KG1 (cell line): ENCODE measurements at regions not wholly inside any gene's neighbourhood (a gene's known extent, or its start where the extent isn't known, plus 50 kb on each side); places are given as distances from the start of the nearest gene placed in this dataset.

Experiments
- DNase-seq: peaks from one replicate; lab custom pipeline; 2025; lab: John Stamatoyannopoulos, UW

DNA sequence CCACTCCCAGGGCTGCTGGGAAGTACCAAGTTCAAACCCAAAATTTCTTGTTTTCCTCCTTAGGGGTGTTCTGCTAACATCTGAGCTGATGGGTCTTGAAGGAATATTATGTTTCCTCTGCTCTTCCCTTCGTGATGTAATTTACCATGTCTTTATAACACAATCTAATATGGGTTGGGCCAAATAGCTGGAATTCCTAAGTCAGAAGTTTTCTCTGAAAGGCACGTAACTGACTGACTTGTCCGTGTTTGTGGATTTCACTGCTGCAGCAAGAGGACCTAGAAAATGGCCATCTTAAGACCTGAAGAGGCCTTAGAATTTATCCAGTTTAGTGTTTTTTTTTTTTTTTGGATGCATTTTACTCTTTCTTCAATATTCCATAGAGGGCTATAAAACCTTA, 256.7 kb downstream of the DCDC2C start:
- no peak for DNase-seq

DNA sequence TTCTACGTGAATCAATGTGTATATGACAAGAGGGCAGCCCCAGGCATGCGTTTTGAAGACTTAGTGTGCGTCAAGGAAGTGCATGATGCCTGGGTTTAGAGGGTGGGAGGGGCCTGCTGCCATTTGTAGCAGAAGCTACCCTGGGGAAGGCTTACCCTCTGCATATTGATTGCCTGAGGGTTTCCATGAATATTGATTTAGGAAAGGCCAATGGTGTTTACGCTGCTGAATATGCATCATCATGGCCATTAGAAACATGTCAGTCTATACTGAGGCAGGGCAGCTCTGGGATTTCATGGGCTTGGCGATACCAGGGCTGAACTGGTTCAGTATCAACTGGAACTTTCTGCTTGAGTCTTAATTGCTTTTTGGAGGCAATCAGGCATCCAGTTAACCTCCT, 259.3 kb downstream of the DCDC2C start:
- DNase-seq: no peak

DNA sequence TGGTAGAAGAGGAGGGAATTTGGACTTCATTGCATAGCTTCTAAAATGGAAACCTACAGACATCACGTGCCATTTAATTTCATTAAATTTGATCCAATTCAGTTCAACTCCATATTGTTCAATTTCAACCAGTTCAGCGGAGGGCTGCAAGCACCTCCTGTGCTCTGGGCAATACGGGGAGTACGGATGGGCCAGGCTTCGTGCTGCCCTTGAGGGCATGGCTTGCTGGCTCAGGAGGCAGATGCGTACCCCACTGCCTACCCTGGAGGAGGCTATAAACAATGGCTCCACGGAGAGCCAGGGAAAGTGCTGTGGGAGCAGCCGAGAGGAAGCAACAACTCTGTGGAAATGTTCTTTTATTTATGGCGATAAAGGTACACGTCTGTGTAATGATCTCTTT, 261.8 kb downstream of the DCDC2C start:
- no peak for DNase-seq

DNA sequence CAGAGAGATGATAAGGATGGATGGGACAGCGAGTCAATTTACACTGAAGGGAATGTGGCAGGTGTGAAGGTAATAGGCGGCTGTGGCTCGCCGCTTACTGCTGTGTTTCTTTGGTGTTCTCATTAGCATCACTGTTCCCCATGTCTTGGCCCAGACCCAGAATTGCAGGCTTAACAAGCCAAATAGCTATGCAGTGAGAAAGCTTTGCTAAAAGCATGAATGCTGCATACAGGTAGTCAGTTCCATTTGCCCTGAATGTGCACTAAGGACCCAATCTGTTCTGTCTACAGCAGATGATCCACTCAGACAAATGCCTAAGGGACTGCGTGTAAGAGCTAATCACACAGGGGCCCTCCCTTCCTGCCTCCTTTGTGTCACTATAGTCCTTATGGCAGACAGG, 262.6 kb downstream of the DCDC2C start:
- no peak for DNase-seq

DNA sequence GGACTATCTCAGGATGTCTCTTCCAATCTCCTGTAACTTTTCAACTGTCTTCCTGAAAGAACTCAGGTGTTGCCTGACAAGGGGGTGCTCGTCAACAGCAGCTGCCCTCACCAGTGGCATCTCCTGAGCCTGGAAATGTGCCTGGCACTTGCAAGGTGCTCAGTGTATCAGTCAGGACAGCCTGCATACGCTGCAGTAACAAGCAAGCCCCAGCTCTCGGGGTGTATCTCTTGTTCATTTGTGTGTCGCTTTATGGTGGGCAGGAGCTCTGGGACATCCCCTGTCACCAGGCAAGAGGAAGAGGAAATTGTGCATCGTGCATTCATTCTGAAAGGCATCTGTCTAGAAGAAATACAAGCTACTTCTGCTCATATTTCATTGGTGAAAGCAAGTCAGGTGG, 263.1 kb downstream of the DCDC2C start:
- DNase-seq: no peak

DNA sequence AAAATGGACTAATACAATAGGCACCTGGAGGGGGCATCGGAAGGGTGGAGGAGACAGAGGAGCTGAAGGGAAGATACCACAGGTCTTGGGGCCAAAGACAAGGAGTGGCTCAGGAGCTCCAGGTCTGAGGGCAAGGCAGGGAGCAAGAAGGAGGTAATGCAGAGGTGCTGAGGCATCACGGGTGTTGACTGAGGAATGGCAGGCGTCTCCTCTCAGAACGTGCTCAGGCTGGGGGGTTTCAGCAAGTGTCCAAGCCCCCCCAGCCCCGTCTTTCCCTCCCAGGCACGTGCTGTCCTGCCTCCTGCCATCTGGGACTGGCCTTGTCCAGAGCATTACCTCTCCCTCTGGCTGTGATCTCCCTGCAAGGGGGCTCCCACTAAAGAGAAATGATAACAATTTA, 265.4 kb downstream of the DCDC2C start:
- no peak for DNase-seq

DNA sequence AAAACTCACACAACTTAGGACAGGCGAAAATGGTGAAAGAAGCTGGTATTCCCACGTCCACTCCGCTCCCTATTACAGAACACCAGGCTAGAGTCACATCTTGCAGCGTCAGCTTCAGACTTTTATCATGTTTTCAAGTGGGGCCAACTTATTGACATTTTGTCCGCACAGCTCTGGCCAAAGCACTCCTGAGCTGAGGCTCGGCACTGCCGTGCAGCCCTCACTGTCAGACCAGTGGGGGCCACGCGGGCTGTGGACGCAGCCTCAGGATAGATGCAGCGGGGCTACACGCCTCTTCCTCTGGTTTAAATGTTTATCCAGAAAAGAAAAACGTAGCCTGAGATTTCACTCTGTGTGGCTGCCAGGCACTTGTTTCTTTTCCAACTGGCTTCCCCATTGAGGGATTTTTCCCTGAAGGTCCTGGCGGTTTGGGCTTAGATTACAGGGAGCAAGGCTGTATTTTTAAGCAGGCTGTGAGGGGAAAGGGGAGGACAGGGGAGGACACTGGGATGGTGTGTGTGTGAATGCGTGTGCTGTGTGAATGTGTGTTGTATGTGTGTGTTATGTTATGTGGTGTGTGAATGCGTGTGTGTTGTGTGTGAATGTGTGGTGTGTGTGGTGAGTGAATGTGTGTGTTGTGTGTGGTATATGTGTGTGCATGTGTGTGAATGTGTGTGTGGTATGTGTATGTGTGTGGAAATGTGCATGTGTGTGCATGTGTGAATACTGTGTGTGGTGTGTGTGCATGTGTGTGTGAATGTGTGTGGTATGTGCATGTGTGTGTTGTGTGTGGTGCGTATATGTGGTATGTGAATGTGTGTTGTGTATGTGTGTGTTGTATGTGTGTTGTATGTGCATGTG, 267.6 kb downstream of the DCDC2C start:
- no peak for DNase-seq

DNA sequence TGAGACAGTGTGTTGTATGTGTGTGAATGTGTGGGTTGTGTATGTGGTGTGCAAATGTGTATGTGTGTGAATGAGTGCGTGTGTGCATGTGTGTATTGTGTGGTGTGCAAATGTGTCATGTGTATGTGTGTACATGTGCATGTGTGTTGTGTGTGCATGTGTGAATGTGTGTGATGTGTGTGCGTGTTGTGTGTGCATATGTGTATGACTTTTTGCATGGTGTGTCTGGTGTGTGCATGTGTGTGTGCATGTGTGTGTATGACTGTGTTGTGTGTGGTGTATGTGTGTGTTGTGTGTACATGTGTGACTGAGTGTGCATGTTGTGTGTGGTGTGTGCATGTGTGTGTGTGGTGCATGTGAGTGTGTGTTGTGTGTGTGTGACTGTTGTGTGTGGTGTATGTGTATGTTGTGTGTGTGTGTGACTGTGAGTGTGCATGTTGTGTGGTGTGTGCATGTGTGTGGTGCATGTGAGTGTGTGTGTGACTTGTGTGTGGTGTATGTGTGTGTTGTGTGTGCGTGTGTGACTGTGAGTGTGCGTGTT, 268.3 kb downstream of the DCDC2C start:
- DNase-seq: no peak

DNA sequence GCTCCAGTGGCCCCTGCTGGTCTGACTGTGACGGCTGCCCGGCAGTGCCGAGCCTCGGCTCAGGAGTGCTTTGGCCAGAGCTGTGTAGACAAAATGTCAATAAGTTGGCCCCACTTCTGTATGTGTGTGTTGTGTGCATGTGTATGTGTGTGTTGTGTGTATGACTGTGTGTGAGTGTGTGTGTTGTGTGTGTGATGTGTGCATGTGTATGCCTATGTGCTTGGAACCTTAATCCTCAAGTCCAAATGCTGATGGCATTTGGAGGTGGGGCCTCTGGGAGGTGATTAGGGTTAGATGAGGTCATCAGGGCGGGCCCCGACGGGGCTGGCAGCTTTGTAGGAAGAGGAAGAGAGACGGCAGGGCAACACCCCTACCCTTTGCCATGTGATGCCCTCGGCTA, 269.0 kb downstream of the DCDC2C start:
- DNase-seq: no peak

DNA sequence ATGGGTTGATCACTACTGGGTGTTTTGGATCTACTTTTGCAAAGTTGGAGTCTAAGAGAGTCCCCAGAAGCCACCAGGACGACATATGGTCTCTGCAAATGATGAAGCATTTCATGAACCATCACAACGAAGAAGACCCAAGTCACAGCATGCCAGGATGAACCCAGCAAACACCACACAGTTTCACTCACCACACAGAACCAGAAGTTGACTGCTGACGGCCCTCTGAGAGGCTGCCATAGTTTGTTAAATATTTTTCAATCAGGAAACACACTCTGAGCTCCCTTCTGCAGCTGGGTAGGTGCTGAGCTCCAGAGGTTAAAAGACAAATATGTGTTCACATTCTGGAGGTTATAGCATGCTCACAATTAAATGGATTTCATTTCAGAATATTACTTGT, 271.4 kb downstream of the DCDC2C start:
- DNase-seq: no peak

DNA sequence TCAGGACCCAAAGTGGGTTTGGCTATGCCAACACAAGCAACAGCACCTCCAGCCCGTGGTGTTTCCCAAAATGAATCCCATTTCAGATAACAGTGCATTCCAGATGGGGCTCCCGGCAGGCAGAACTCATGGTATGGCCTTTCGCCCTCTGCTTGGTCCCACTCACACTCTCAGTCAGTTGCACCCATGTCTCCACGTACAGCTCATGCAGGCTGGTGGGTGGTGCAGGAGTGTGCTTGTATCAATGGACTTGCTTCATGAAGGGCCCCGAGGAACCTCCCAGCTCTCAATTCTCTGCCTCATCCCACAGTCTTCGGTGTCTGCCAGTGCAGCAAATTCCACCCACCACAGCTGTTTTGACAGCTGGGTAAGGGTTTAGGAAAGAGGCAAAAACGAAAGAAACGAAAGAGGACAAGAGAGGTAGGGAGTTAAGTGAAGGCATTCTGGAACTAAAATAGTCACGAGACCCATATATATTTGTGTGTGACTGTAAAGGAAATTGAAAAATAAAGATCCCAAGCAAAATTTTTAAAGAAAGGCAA, 278.1 kb downstream of the DCDC2C start:
- DNase-seq: no peak

DNA sequence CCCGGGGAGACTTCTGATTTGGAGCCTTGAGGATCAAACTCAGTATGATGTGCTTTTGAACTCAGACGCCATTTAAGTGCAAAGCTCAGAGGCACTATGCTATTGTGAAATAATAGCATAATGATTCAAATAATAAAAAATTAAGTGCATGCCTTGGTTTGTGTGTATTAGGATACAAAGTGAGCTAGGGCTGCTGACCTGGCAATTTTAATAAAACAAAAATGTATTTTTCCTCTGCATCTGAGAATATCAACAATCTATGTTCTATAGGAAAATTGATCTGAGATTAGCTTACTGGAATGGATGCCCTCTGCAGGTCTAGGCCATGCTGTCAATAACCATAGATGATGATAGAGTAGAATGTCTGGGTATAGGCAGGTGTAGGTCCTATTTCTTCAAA, 278.8 kb downstream of the DCDC2C start:
- DNase-seq: no peak

DNA sequence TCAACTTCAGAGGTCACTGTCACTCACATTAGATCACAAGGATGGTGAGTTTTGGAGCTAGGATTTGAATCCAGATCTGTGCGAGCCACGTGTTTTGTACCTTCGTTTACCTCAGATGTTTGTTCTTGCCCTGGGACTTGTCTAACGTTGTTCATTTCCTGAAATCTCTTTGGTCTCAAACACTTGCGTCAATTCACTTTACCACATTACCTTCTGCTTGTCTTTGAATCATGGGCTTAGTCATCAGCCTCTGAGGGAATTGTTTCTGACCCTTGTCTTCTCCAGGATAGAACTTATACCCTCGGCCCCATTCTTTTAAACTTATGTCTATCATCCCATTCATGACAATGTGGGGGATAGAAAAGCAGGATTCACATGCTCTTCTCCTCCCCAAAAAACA, 282.7 kb downstream of the DCDC2C start:
- DNase-seq: no peak

DNA sequence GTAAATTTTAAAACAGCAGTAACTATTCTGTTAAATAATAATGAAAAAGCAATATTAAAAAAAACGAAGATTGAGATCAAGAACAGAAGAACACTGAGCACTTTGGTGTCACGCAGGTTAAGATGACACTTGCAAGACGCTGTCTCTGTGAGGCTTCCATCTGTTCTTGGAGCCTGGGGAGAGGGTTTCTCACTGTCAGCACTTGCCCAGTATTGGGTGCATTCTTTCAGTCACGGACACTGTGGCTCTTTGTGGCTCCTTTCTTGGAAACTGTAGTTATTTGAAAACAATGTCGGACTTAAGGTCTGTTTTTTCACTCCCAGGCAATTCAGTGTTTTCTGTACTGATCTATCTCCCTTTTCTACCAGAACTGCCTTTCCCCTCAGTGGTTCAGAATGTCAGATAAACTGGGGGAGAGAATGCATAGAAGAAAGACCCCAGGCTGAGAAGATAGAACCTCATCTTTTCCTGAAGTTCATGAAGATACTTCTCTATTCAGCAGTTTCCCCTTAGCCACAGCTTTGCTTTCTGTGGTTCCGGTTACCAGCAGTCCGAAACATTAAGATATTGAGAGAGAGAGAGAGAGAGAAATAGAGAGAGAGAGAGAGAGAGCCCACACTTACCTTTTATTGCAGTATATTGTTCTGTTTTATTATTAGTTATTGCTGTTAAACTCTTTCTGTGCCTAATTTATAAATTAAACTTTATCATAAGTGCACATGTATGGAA, 283.3 kb downstream of the DCDC2C start:
- no peak for DNase-seq

DNA sequence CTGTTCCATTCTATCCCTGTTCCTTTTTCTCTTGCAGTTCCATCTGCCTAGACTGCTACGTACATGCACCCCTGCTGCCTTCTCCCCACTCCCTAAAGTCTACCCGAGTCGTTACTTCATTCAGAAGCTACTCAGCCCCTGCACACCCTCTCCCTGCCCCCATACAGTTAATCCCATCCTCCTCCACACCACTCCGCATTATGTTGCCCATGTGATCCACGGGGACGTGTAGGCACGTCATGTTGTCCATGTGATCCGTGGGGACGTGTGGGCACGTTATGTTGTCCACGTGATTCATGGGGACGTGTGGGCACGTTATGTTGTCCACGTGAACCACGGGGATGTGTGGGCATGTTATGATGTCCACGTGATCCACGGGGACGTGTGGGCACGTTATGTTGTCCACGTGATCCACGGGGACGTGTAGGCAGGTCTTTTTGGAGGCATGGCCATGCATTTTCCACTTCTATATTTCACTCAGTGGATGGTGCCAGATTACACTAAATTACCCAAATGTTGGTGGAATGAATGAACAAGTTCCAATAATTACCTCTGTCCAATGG, 299.5 kb downstream of the DCDC2C start:
- DNase-seq: no peak

DNA sequence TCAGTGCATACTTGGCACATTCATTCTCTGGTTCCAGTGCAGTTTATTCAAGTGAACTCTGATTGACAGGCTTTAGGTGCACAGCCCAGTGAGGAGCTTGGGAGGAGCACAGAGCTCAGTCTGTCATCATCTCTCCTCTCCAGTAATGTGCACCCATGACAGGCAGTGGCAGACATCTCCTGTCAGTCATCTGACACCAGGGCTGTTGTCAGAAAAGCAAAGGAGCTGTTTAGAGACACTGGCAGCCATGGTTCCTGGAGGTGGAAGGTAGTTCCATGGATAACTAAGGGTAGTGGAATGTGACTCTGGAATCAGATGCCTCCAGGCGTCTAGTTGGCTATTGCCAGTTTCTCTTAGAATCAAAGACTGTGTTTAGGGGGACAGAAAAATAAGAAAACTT, 308.8 kb downstream of the DCDC2C start:
- no peak for DNase-seq

DNA sequence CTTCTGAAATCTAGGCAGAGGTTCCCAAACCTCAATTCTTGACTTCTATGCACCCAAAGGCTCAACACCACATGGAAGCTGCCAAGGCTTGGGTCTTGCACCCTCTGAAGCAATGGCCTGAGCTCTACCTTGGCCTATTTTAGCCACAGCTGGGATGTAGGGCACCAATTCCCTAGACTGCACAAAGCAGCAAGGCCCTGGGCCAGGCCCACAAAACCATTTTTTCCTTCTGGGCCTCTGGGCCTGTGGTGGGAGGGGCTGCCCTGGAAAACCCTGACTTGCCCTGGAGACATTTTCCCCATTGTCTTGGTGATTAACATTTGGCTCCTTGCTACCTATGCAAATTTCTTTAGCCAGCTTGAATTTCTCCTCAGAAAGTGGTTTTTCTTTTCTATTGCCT, 315.2 kb downstream of the DCDC2C start:
- DNase-seq: no peak

DNA sequence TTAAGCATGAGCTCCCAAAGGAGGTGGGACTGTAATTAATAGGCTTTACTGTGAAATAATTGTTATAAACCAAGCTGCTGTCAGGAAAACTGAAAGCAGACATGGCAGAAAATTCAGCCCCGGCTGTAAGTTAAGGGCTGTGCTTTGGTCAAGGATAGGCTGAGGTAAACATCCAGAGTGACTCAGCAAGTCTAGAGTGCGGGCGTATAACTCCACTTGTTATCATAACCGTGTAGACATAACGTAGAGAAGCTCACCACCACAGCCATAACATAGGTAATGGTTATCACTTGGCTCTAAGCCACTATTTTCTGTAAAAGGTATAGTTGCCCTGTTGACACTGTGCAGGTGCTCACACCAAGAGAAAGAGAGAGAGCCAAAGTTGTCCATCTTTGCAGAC, 316.8 kb downstream of the DCDC2C start:
- DNase-seq: no peak

DNA sequence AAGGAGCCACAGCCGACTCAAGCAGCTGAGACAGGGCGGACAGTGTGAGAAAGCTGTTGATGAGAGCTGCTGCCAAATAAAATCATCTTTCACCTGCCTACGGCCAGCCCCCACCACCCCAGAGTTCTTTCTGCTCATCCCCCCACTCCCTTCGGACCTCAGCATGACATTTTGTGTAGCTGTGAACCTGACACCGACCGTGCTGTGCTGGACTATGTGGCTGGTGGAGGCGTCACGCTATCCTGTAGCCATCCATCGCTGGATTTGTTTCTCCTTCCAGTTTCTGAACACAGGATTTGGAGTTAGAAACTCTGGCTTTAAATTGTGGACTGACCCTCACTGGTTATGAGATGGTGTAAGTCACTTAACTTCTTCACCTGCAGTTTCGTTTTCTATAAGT, 317.3 kb downstream of the DCDC2C start:
- no peak for DNase-seq

DNA sequence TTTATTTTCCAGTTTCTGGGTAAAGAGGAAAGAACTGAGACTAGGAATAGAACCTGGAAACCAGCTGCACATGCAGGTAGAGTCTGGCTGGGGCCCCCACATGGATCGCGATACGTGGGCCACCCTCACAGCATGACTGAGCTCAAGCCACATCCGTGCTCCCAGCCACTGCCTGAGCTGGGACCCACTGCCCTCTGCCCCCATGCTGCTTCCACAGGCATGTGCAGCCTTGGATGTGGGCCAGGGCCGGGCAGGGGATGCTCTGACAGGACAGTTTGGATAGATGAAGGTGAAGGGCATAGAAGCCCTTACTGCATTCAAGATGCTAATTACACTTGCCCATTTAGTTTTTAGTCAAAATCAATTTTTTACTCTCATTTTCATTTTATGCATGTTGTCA, 321.2 kb downstream of the DCDC2C start:
- DNase-seq: no peak

DNA sequence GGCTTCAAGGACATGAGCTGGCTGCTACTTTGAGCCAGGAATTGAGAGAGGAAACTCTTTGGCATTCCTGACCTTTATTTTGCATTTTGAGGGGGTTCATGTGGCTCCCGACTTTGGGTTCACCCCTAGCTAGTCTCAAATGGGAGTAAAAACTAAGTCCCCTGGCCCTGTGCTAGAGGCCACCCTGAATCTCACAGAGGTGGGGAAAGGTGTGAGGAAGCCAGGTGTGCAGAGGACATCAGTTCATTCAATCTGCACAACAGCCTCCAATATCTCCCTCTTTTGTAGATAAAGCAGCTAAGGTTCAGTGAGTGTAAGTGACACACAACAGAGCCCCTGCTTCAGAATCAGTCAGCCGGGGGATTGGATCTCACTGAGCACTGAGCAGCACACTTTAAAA, 325.7 kb downstream of the DCDC2C start:
- DNase-seq: no peak

DNA sequence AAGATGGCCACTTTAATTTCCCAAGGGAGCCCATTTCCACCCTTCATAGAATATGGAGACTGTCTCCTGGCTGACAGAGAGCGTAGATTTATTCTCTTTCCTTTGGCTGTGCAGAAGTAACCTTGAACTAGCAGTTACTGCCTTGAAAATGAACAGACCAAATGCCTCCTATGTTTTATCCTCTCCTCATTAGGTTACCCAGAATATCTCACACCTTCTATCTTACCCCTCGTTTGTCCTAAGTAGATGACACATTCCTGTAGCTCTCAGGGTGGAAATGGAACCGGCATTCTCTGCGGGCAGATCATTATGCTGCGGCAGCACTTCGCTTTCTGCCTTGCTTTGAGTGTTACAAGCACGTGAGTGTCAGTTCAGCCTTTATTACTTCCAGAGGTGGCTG, 336.5 kb downstream of the DCDC2C start:
- no peak for DNase-seq
